Natural killer cell (primary cell): ENCODE measurements at regions not wholly inside any gene's neighbourhood (a gene's known extent, or its start where the extent isn't known, plus 50 kb on each side); places are given as distances from the start of the nearest gene placed in this dataset.

Source experiments
- ATAC-seq, 3 donors: fragments of 150-1000 bp in 2 of 3; fragments of 200-7000 bp in 1 of 3; cut with Tn5 transposase; 1 replicate in 1 of 3; 2 replicates in 2 of 3; pipeline ENCODE4 v1.10.0; 2021; ENCODE audit warnings: mild to moderate bottlenecking in 2 of 3, moderate library complexity in 2 of 3
- DNase-seq, 2 donors: peaks; one replicate each; pipeline versions ENCODE4 v3.0.0 to v3.0.0-alpha.2; 2013 to 2021; ENCODE audit warnings: mixed read lengths in 1 of 2
- H3K27ac ChIP-seq: one replicate; pipeline ENCODE4 v1.5.1; 2013; ENCODE audit warnings: mild to moderate bottlenecking, low read length
- H3K27me3 ChIP-seq: one replicate; pipeline ENCODE4 v1.6.1; 2013; ENCODE audit warnings: low read length; ENCODE audit not compliant: control insufficient read depth, insufficient read depth
- H3K36me3 ChIP-seq: one replicate; pipeline ENCODE4 v1.6.1; 2013; ENCODE audit warnings: low read length; ENCODE audit not compliant: control insufficient read depth, insufficient read depth
- H3K4me1 ChIP-seq: one replicate; pipeline ENCODE4 v1.6.1; 2013; ENCODE audit warnings: low read length; ENCODE audit not compliant: control insufficient read depth, insufficient read depth
- H3K4me3 ChIP-seq: one replicate; pipeline ENCODE4 v1.5.1; 2013; ENCODE audit warnings: low read length
- H3K9me3 ChIP-seq: one replicate; pipeline ENCODE4 v1.6.1; 2013; ENCODE audit warnings: low read length; ENCODE audit not compliant: control insufficient read depth, insufficient read depth
- H3K27ac Mint-ChIP-seq, 2 donors: one replicate each; pipeline ENCODE4 v1.8.0; 2022; ENCODE audit warnings: mild to moderate bottlenecking in 2 of 2, mixed read lengths in 2 of 2, moderate library complexity in 1 of 2
- H3K27me3 Mint-ChIP-seq, 2 donors: one replicate each; pipeline ENCODE4 v1.8.0; 2022; ENCODE audit warnings: low read depth in 2 of 2, mixed read lengths in 2 of 2
- H3K36me3 Mint-ChIP-seq: one replicate; pipeline ENCODE4 v1.8.0; 2022; ENCODE audit warnings: mixed read lengths
- H3K4me1 Mint-ChIP-seq, 2 donors: one replicate each; pipeline ENCODE4 v1.8.0; 2022; ENCODE audit warnings: mixed read lengths in 2 of 2
- H3K4me3 Mint-ChIP-seq: one replicate; pipeline ENCODE4 v1.8.0; 2022; ENCODE audit warnings: mild to moderate bottlenecking, moderate library complexity, mixed read lengths
- H3K9me3 Mint-ChIP-seq, 2 donors: one replicate each; pipeline ENCODE4 v1.8.0; 2022; ENCODE audit warnings: mixed read lengths in 2 of 2
- WGBS: methylation state at CpG from one replicate; pipeline ENCODE4 v1.1.7; 2013; ENCODE audit warnings: missing lambda C conversion rate; ENCODE audit not compliant: insufficient coverage; 5-methylcytosine and 5-hydroxymethylcytosine counted together
- intact Hi-C: fragments of 100-400 bp; cut with micrococcal nuclease; formaldehyde crosslinking; loops from one replicate; pipeline ENCODE4 v1.14.2; 2022
- TF ChIP-seq, protein P1 (sequence below): fragments of 200-600 bp; IDR thresholded peaks from one replicate; pipeline ENCODE4 v1.8.0; 2022; ENCODE audit warnings: antibody characterized with exemption

- TF ChIP-seq, protein P1, sequence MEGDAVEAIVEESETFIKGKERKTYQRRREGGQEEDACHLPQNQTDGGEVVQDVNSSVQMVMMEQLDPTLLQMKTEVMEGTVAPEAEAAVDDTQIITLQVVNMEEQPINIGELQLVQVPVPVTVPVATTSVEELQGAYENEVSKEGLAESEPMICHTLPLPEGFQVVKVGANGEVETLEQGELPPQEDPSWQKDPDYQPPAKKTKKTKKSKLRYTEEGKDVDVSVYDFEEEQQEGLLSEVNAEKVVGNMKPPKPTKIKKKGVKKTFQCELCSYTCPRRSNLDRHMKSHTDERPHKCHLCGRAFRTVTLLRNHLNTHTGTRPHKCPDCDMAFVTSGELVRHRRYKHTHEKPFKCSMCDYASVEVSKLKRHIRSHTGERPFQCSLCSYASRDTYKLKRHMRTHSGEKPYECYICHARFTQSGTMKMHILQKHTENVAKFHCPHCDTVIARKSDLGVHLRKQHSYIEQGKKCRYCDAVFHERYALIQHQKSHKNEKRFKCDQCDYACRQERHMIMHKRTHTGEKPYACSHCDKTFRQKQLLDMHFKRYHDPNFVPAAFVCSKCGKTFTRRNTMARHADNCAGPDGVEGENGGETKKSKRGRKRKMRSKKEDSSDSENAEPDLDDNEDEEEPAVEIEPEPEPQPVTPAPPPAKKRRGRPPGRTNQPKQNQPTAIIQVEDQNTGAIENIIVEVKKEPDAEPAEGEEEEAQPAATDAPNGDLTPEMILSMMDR: no peak
- Mint-ChIP-seq H3K4me3 (no peak overlapping the region), H3K27ac (no peak overlapping the region), H3K27me3 (no peaks in the 10 kb centered on the region), H3K9me3 (peaks cover 2% of the 10 kb centered on the region in 2 donors), H3K4me1 (no peaks in the 10 kb centered on the region), H3K36me3 (no peaks in the 10 kb centered on the region)
- H3K27me3 ChIP-seq: no peaks in the 10 kb centered on the region
- no peak overlapping the region for H3K4me3 ChIP-seq
- ATAC-seq (no peak), DNase-seq (no peak)
- no peaks in the 10 kb centered on the region for H3K4me1 ChIP-seq
- intact Hi-C loops: no loop called here
- WGBS: 75% methylated on average over 2 of the region's 3 CpGs
- no peak overlapping the region for H3K27ac ChIP-seq
- H3K36me3 ChIP-seq: no peaks in the 10 kb centered on the region
- no peaks in the 10 kb centered on the region for H3K9me3 ChIP-seq
Observed at GRCh38 chr9:17990602-17991001, 411.7 kb downstream of the SH3GL2 start.

GRCh38 chr9:17993024-17993423 lies 414.2 kb downstream of the SH3GL2 start:
- Mint-ChIP-seq H3K9me3 (peaks cover under 1 to 2% of the 10 kb centered on the region in 2 donors), H3K27ac (no peak overlapping the region), H3K36me3 (no peaks in the 10 kb centered on the region), H3K4me1 (no peaks in the 10 kb centered on the region), H3K27me3 (no peaks in the 10 kb centered on the region), H3K4me3 (no peak overlapping the region)
- TF ChIP-seq, protein P1: no peak
- Histone ChIP-seq H3K4me3 (no peak overlapping the region), H3K4me1 (no peaks in the 10 kb centered on the region), H3K27me3 (no peaks in the 10 kb centered on the region), H3K36me3 (no peaks in the 10 kb centered on the region), H3K27ac (no peak overlapping the region), H3K9me3 (no peaks in the 10 kb centered on the region)
- WGBS: 45% methylated on average over 1 of the region's 1 CpG
- intact Hi-C loops: no loop called here
- ATAC-seq (no peak), DNase-seq (no peak)

GRCh38 chr9:17994695-17995425 lies 416.0 kb downstream of the SH3GL2 start:
- Mint-ChIP-seq H3K9me3 (peaks cover 2% of the 10 kb centered on the region in 2 donors), H3K27me3 (no peaks in the 10 kb centered on the region), H3K4me1 (no peaks in the 10 kb centered on the region), H3K4me3 (no peak overlapping the region), H3K36me3 (no peaks in the 10 kb centered on the region), H3K27ac (no peak overlapping the region)
- intact Hi-C loops: no loop called here
- Histone ChIP-seq H3K27ac (no peak overlapping the region), H3K9me3 (no peaks in the 10 kb centered on the region), H3K36me3 (no peaks in the 10 kb centered on the region), H3K4me1 (no peaks in the 10 kb centered on the region), H3K4me3 (no peak overlapping the region), H3K27me3 (no peaks in the 10 kb centered on the region)
- ATAC-seq: no peak
- 51% methylated on average over 3 of the region's 4 CpGs for WGBS
- TF ChIP-seq, protein P1: no peak
- no peak for DNase-seq

- Histone ChIP-seq H3K4me1 (no peaks in the 10 kb centered on the region), H3K36me3 (no peaks in the 10 kb centered on the region), H3K27ac (no peak overlapping the region), H3K9me3 (peaks cover 3% of the 10 kb centered on the region), H3K27me3 (no peaks in the 10 kb centered on the region), H3K4me3 (no peak overlapping the region)
- no peaks in the 10 kb centered on the region for H3K36me3 Mint-ChIP-seq
- no peak overlapping the region for H3K4me3 Mint-ChIP-seq
- peaks cover 2% of the 10 kb centered on the region in 2 donors for H3K9me3 Mint-ChIP-seq
- 82% methylated on average over 1 of the region's 1 CpG for WGBS
- no peaks in the 10 kb centered on the region for H3K27me3 Mint-ChIP-seq
- intact Hi-C loops: no loop called here
- no peaks in the 10 kb centered on the region for H3K4me1 Mint-ChIP-seq
- no peak overlapping the region for H3K27ac Mint-ChIP-seq
- DNase-seq (no peak), ATAC-seq (no peak)
- TF ChIP-seq, protein P1: no peak
Observed at GRCh38 chr9:17996728-17997127, 417.9 kb downstream of the SH3GL2 start.
